GM19397 (cell line): ENCODE measurements at regions not wholly inside any gene's neighbourhood (a gene's known extent, or its start where the extent isn't known, plus 50 kb on each side); places are given as distances from the start of the nearest gene placed in this dataset.

ENCODE experiments used
- ATAC-seq: cut with Tn5 transposase; IDR thresholded peaks from one replicate; pipeline ENCODE4 v1.9.1; 2021; ENCODE audit warnings: mild to moderate bottlenecking, moderate library complexity; ENCODE audit not compliant: unreplicated experiment

DNA sequence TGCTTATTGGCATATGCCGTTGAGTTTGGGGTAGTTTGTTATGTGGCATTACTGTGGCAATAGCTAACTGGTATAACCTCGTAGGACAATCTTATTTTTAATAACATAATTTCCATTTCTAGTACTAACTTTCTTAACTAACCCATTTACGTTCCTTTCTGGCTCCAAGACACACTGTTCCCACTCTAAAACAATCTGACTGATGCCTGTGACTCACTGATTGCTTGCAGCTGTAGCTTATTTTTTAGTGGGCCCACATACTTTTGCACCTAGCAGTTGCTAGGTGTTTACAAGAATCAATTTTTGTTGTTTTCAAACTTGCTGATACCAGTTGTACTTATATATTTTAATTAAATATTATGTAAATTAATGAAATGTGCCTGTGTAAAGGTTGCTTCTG, 52.2 kb downstream of the FAT3 start:
- no peak for ATAC-seq

DNA sequence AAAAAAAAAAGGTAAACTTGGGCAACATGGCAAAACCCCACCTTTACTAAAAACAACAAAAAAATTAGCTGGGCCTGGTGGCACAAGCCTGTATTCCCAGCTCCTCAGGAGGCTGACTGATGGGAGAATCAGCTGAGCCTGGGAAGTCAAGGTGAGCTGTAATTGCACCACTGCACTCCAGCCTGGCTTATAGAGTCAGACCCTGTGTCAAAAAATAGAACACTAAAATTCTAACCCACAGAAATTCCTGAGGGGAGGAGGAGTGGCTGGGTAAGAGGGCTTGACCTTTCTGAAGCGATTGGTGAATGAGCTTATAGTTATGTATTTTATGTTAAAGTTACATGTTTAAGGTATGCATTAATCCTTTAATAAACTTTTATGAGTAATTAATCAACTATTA, 53.3 kb downstream of the FAT3 start:
- no peak for ATAC-seq

GRCh38 chr11:92278791-92279433, 54.3 kb downstream of the FAT3 start:
- ATAC-seq, result no peak

DNA sequence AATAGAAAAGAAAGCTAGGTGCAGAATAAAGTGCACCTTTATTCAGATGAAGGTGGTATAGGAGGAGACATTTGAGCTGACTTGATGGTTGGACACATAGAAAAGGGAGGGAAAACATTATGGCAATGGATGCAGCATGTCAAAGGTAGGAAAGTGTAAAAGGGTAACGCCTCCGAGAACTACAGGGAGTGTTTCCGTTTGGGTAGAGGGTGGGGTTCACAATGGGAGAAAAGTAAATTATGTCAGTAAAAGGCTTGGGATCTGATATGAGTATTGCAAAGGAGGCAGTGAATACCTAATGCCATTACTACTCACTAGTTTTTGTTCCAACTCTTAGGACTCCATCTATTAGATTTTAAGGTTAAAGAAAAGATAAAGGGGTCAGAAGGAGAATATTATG, 59.5 kb downstream of the FAT3 start:
- no peak for ATAC-seq

DNA sequence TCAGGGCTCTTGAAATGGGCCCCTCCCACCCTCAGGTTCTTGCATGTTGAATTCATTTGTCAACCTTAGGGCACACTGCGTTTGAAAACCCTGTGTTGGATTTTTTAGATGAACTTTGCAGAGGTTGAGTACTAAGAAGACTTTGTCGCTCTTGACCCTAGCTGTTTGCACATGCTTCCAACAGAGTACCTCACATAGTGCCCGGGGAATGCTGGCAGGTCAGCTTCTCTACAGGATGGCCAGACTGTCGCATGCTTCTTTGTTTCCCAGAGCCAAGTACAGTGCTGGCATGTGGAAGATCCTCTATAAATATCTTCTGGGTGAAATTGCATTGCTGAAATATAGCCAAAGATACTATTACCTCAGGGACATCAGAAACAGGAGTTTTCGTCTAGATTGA, 59.9 kb downstream of the FAT3 start:
- no peak for ATAC-seq

DNA sequence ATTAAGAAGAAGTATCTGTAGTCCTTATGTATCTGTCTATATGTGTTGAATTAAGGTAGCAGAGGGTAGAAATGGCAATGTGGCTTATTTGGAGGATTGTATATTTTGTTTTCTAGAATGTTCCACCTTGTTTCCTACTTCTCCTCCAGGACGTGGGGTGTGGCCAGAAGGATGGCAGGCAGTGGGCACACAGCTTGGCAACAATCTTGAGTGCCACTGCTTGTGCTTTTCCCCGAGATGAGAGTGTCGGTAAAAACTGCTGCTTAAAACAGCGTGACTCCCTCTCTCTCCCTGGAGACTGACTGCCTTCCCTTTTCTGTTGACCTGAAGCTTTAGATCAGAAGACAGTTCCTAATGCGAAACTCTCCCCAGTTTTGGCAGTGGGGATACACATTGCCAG, 61.2 kb downstream of the FAT3 start:
- ATAC-seq, result no peak

DNA sequence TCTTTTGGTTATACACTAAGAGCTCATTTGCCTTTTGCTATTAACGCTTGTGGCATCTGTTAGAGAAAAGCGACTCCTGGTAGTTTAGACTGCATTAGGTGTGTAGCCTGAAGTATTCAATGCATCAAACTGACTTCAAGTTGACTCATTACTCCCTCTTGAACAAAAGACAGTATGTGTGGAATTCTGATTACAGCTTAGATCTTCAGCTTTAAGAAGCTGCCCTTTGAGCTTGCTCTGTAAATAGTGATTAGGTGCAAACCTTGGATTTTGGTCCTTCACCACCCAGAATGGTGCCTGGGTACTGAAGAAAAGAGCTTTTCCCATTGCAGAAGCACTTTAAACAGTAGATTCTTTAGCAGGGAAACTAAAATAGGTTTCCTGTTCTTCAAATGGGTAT, 62.1 kb downstream of the FAT3 start:
- ATAC-seq, result no peak

DNA sequence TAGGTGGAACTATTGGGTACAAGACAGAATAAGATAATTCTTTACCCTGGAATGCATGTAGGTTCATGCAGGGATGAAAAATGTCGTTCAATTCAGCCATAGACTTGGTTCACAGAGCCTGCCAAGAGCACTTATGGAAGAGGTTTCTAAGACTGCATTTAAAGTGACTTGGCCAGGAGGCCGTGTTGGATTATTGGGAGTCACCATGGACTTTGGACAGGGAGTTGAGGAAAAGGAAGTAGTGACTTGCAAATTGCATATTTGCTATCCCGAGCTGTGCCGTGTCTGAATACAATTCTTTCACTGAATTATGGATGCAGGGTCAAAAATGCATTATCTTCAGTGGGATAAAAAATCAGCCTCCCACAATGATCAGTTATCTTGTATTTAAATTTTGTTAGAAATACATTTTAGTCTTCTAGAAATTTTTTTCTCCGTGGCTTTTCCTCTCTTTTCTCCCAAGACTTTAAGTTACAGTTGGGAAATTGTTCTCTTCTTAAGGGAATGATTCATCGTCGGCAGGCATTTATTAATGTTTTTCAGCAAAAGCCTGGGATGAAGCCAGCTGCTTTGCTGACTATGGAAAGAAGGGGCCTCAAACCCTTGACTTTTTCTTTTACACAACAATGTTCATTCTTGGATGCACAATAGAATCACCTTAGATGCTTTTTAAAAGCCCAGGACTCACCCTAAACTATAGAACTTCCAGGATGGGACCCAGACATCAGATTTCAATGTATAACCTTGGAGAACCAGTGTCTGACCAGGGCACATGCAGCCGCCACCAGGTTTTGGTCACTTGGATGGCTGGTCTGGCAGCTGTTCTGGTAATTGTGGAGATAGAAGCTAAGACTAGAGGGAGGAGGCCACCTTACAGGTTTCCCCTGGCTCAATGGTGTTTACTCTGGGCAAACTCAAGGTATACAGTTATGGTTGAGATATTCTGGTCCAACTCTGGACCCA, 70.8 kb downstream of the FAT3 start:
- ATAC-seq, result no peak

DNA sequence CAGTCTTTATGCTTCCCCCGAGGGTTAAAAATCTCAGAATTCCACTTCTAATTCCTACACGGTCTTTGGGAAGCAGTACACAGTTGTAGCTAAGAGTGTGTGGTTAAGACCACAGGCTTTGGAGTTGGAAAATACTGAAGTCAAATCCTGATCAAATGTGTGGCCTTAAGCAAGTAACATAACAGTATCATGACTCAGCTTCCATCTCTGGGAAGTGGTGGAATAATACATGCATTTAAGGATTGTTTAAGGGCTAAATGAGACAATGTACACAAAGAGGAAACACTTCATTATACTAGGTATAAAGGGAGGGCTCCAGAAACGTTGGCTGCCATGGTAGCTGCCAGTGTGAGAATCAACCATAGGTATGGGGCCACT, 71.5 kb downstream of the FAT3 start:
- ATAC-seq, result no peak

DNA sequence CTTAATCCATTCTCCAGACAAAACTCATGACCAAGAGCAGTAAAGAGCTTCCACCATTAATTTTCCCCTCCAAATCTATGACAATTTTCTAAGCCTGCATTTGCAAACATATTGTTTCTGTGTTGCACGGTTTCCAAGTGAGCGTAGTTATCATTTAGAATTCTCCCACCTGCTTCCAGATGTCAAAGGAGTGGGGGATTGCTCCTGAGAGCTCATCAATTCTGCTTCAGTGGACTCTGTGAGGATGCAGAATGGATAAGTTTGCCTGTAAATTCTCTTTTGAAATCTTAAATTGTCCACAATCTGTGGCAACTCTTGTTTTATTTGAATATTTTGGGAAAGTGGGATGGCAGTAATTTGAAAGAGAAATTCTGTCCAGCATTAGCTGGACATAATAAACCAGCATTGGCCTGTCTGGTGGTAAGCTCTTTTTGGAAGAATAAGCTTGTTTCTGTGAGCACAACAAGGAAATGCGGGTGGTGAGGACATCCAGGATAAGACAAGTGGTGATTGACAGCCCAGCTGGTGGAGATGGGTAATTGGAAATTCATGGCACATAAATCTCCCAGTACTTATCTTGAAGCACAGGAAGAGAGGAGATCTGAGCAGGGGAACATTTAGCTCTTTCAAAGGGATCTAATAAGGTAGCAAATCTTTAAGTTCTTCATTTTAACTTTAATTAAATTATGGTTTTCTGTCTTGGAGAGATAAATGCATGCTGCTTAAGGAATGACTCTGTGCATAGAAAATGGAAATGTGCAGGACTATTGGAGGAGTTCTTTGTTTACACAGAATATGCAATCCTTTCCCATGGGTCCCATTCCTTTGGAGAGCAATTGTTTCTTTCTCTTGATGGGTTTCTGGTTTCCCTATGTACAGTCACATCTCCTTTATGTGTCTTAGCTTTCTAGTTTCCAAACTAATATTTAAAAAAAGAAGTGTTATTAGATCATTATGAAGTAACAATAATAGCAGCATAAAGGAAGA, 73.2 kb downstream of the FAT3 start:
- no peak for ATAC-seq

DNA sequence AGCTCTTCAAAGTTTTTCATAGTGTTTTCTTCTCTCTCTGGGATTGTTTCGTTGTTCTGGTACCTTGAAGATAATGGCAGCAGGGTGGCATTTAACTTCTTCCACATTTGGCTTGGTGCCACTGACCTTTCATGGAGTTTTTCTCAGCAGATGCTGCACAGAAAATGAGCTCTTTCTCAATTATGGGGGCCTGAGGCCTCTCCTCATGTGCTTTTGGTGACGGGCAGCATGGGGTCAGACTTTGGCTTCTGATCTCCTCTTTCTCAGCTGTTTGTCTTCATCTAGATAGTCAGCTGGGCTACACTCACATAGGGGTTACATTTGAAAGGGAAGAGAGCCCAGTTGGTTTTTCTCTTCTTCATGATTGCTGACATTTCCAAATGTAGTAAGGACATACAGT, 76.3 kb downstream of the FAT3 start:
- no peak for ATAC-seq

DNA sequence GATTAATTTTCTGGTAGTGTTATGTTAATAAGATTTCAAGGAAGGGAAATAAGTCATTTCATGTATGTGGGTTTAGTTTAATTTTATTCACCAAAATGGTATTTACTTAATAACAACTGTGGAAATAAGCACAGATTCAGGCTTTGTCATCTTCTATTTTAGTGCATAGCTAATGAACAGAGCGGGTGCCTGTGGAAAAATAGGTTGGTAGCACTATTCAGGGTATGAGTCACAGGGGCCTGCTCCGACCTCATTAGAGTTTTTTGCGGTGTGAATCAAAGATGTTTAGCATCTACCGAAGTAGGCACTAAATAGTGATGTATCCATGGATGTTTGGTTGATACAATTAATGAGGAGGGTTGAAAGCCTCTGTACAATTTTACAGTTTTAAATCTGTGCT, 78.2 kb downstream of the FAT3 start:
- ATAC-seq, result no peak

GRCh38 chr11:92304271-92304670, 79.7 kb downstream of the FAT3 start:
- no peak for ATAC-seq

DNA sequence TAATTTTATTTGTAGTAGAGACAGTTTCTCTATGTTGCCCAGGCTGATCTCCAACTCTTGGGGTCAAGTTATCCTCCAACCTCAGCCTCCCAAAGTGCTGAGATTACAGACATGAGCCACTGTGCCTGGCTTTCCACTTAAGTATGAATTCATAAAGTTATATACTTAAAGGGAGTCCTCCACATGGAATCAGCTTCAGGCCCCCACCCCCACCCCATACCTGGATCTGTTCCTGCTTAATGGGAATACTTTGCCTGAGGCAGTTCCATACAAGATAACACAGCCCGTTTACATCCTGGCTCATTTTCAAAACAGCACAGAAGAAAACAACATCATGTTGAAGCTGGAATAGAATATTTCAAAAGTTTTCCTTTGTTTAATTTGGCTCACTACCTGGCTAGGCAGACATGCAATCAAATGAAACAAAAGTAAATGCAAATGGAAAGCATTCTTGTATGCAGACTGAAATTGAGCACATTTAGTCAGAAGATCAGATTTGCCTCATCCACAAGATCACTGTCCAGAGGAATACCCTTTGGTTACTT, 82.4 kb downstream of the FAT3 start:
- ATAC-seq, result no peak

DNA sequence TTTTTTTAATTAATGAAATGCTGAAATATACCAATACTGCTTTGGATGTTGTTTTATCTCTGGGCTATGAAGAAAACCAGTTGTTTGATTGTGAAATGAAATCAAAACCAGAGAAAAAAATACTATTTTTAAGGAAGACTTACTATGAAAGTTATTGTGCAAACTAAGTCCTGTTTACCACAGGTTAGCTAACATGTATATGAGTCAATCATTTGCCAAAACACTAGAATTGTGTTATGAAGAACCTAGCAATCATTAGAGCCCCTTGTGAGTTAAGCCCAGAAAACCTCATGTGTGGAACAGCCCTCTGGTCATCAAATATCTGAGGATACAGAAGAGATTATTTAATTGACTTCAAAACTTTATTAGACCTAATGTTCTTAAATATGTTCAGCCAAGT, 83.7 kb downstream of the FAT3 start:
- no peak for ATAC-seq

DNA sequence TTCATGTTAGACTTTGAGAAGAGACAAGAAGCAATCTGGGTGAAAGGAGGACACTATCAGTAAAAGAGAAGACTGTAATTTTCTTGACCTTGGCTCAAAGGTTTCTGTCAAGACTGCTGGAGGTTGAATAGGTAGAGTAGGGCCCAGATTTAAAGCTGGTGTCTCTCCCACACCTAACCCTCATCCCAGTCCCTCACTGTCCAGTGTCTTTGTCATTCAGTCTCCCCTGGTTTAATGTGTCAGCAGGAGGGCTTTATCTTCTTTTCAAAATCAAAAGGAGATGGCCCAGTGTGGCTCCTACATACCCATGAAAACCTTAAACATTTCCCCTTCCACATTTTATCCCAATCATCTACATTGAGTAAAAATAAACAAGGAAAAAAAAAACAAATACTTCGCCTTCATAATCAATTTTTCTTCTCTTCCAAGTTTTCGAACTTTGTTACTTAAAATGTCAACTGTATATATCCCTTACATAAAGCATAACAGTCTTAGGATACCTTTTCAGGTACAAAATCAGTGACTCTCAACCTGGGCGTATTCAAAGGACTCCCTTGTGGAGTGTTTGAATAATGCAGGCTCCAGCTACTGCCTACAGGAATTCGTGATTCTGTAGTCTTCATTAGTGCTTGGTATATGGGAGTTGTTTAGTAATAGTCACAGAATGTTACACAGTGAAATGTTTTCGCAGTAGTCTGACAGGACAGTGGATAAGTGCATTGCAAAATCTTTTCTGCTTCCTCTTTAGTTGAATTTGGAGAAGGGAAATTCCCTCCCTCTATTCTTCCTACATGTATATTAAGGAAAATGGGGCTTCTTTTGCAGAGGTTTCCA, 87.2 kb downstream of the FAT3 start:
- ATAC-seq, result no peak

DNA sequence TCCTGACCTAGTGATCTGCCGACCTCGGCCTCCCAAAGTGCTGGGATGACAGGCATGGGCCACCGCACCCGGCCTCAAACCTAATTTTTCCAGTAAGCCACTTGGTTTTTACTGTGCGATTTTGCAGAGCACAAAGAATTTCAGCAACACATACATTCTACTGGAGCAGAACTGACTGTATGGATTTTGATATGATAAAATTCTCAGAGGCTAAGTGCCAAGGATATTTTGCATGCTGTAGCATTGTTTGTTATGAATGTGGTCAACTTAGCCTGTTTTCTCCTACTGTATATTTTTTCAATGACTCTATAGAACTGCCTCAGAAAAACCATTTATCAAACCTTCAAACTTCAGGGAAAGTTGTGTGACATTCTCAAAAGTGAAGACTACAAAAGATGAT, 89.2 kb downstream of the FAT3 start:
- ATAC-seq, result no peak

DNA sequence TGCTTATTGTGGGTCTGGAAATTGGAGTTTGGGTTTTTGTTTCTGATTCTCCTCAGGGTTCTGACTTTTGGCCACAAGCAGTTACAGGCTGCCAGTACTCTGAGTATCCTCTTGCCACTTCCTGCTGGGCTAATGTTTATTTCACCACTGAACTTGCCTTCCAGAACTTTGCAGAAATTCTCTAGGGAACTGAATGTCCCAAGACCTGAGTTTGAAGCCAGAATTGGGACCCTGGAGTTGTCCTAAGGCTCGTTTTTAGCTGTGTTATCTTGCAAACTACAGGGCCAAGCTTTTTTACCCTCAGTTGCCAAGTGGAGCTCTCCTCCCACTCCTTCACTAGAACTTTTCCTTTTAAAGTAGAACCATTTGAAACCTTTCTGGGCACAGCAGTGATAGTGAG, 89.9 kb downstream of the FAT3 start:
- no peak for ATAC-seq

DNA sequence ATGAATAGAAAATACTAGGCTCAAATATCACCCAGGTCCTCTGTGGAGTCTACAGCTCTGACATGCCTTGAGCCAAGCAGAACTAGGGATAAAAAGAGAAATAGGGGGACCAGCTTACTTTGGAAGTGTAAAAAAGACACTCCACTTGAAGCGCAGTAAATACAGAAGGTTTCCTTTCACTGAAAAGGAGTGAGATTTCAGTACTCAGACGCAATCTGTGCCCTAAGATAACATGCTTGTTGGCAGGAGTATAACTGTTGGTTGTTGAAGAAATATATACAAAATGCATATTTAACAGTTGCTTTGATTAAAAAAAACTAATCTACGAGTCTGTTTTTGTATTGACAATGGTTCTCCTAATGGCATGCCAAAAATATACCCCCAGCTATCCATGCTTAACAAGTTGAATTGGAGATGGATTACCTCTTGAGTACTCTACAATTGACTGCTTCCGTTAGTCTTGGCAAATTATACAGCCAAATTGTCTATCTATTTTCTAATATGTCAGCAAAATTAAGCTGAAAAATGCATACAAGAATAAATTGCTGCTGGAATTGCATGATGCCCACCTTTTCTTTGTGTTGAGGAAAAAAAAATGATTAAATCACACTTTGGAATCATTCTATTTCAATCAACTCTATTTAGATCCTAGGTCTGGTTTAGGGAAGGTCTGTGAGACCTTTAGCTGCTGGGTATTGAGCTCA, 91.6 kb downstream of the FAT3 start:
- no peak for ATAC-seq

DNA sequence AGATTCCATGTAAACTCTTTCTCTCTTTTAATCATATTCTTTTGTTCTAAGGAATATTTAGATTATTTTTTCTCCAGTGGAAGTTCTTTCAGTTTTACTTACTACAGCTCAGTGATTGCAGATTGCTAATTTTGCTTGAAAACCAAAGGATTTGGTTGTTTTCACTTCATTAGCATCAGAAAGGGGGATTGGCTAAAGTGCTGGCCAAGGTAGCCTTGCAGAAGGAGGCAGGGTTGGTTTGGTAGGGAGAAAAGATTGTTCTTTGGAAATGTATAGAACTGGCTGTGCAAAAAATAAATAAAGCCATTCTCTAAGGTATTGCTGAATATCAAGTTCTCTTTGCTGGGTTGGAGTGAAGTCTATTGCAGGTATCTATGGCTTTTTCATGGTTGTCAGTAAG, 92.6 kb downstream of the FAT3 start:
- no peak for ATAC-seq
